Tibial artery (tissue), 4 donors: ENCODE measurements at regions not wholly inside any gene's neighbourhood (a gene's known extent, or its start where the extent isn't known, plus 50 kb on each side); places are given as distances from the start of the nearest gene placed in this dataset.

Experiments used
- DNase-seq, 2 donors: peaks; one replicate each; pipeline ENCODE4 v3.0.0-alpha.2; 2019
- H3K27ac ChIP-seq, 2 donors: fragments of 200-600 bp; sonication (generic) in 1 of 2; 1 replicate in 1 of 2; 2 replicates in 1 of 2; pipeline ENCODE4 v1.5.1; 2018 to 2019; ENCODE audit warnings: mild to moderate bottlenecking in 1 of 2
- H3K27me3 ChIP-seq, 2 donors: fragments of 200-600 bp; sonication (generic) in 1 of 2; one replicate each; pipeline versions ENCODE4 v1.5.1 to v1.6.0; 2016 to 2019
- H3K36me3 ChIP-seq, 3 donors: fragments of 200-600 bp; sonication (generic) in 2 of 3; one replicate each; pipeline ENCODE4 v1.5.1; 2016 to 2019; ENCODE audit warnings: mild to moderate bottlenecking in 2 of 3
- H3K4me1 ChIP-seq, 4 donors: fragments of 200-600 bp; sonication (generic) in 2 of 4; 1 replicate in 3 of 4; 2 replicates in 1 of 4; pipeline ENCODE4 v1.5.1; 2016 to 2019
- H3K4me3 ChIP-seq, 2 donors: fragments of 200-600 bp; sonication (generic) in 1 of 2; 1 replicate in 1 of 2; 2 replicates in 1 of 2; pipeline ENCODE4 v1.5.1; 2018 to 2019; ENCODE audit warnings: mild to moderate bottlenecking in 2 of 2
- H3K9me3 ChIP-seq, 3 donors: fragments of 200-600 bp; sonication (generic) in 1 of 3; one replicate each; pipeline ENCODE4 v1.5.1; 2016 to 2019
- intact Hi-C: fragments of 100-400 bp; cut with DNase I; formaldehyde crosslinking; loops from one replicate; pipeline ENCODE4 v1.15.0; 2023; ENCODE audit warnings: low total_unique reads
- TF ChIP-seq, protein P1 (sequence below), 2 experiments: fragments of 200-600 bp in 1 of 2; fragments of 450-650 bp in 1 of 2; IDR thresholded peaks; one replicate each; pipeline ENCODE4 v1.5.1; 2017 to 2019; ENCODE audit warnings: antibody characterized with exemption in 2 of 2, mild to moderate bottlenecking in 1 of 2, moderate library complexity in 1 of 2

DNA sequence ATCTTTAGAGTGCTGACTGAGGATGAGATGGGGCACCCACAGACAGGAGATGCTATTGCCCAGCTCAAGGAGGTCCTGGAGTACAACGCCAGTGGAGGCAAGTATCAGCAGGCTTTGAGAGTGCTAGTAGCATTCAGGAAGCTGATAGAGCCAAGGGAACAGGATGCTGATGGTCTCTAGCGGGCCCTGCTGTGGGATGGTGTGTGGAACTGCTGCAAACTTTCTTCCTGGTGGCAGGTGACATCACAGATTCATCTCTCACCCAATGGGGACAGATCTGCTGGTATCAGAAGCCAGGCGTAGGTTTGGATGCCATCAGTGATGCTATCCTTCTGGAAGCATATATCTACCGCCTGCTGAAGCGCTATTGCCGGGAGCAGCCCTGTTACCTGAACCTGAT is 609.8 kb upstream of the NCAM2 start:
- peaks cover 0 to 5% (median 4%) of the 10 kb centered on the region in 3 donors for H3K9me3 ChIP-seq
- H3K27me3 ChIP-seq = no peaks in the 10 kb centered on the region
- DNase-seq = no peak
- H3K27ac ChIP-seq = no peak overlapping the region
- H3K36me3 ChIP-seq = no peaks in the 10 kb centered on the region
- intact Hi-C loops = no loop called here
- no peaks in the 10 kb centered on the region for H3K4me1 ChIP-seq
- H3K4me3 ChIP-seq = no peak overlapping the region
- TF ChIP-seq, protein P1, sequence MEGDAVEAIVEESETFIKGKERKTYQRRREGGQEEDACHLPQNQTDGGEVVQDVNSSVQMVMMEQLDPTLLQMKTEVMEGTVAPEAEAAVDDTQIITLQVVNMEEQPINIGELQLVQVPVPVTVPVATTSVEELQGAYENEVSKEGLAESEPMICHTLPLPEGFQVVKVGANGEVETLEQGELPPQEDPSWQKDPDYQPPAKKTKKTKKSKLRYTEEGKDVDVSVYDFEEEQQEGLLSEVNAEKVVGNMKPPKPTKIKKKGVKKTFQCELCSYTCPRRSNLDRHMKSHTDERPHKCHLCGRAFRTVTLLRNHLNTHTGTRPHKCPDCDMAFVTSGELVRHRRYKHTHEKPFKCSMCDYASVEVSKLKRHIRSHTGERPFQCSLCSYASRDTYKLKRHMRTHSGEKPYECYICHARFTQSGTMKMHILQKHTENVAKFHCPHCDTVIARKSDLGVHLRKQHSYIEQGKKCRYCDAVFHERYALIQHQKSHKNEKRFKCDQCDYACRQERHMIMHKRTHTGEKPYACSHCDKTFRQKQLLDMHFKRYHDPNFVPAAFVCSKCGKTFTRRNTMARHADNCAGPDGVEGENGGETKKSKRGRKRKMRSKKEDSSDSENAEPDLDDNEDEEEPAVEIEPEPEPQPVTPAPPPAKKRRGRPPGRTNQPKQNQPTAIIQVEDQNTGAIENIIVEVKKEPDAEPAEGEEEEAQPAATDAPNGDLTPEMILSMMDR (IDR thresholded peaks at IDR 0.05) = no peak

DNA sequence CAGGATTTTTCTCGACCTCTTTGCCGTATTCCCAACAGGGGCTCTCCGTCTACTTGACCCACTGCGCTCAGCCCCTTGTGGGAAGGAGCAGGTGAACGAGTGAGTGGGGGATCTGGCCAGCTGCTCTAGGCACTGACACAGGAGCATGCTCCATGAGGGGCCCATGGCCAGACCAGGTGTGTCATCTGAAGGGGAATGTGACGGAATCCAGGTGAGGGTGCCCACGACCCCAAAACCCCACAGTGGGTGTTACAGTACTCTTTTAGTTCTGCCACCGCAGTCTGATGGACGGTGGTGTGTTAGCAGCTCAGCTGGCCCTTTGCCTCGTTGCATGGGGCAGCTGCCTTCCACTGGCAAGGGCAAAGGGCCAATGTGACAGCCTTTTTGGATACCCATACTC is 601.4 kb upstream of the NCAM2 start:
- H3K27me3 ChIP-seq = no peaks in the 10 kb centered on the region

DNA sequence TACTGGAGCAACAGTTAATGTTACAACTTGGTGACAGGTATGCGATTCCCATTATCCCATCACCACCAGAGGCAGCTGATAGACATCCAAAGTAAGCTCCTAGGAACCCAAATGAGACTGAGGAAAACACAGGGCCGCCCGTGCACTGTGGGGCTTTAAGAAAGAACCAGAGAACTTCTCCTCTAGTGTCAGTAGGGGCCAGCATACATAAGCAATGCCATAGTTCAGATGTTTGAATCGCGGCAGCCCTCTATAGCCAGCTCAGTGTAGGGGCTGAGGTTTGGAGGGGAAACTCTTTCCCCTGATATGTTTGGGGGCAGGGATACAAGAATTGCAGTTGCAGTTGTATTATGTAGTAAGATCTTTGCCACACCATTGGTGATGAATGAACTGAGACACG is 593.3 kb upstream of the NCAM2 start:
- no peaks in the 10 kb centered on the region for H3K36me3 ChIP-seq
- TF ChIP-seq, protein P1 (IDR thresholded peaks at IDR 0.05) = no peak
- H3K27ac ChIP-seq = no peak overlapping the region
- no peak for DNase-seq
- H3K27me3 ChIP-seq = no peaks in the 10 kb centered on the region
- no peaks in the 10 kb centered on the region for H3K9me3 ChIP-seq
- no peaks in the 10 kb centered on the region for H3K4me1 ChIP-seq
- no peak overlapping the region for H3K4me3 ChIP-seq
- intact Hi-C loops = no loop called here

More for the DNA sequence above, 601.4 kb upstream of the NCAM2 start:
- no peaks in the 10 kb centered on the region for H3K4me1 ChIP-seq
- intact Hi-C loops = no loop called here
- H3K27ac ChIP-seq = no peak overlapping the region
- TF ChIP-seq, protein P1 (IDR thresholded peaks at IDR 0.05) = no peak
- no peaks in the 10 kb centered on the region for H3K9me3 ChIP-seq
- DNase-seq = no peak
- no peak overlapping the region for H3K4me3 ChIP-seq
- H3K36me3 ChIP-seq = no peaks in the 10 kb centered on the region

DNA sequence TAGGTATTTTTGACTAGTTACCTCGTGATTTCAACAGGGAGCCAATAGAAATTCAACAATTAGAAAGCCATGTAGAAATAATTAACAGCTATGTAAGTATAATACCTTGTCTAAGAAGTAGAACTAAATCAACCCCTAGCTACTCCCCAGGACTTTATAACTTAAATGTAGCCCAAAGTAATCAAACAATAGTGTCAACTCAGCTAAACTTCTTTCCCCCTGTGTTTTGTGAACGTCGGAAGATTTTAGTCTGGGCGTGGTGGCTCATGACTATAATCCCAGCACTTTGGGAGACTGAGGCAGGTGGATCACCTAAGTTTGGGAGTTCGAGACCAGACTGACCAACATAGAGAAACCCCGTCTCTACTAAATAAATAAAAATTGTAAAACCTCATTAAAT is 579.9 kb upstream of the NCAM2 start:
- Histone ChIP-seq H3K27ac (no peak overlapping the region), H3K9me3 (no peaks in the 10 kb centered on the region), H3K4me1 (no peaks in the 10 kb centered on the region), H3K4me3 (no peak overlapping the region), H3K36me3 (no peaks in the 10 kb centered on the region), H3K27me3 (no peaks in the 10 kb centered on the region)
- intact Hi-C loops = no loop called here
- TF ChIP-seq, protein P1 (IDR thresholded peaks at IDR 0.05) = no peak
- DNase-seq = no peak

DNA sequence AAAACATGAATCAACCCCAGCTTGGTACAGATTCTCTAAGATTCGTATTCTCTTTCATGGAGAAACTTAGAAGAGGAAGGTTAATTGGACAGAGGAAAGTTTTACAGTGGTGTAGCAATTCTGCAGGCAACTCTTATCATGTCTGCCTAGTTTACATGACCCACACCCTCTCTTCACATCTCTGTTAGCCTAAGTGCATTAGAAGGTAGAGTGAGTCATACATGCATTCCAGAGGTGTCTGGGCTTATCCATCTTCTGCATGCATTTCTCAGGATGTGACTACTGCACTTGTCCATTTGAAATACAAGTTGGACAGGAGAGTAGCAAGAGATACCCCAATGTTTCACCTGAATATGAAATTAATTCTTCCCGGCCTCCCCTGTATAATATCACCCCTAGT is 578.4 kb upstream of the NCAM2 start:
- intact Hi-C loops = no loop called here
- Histone ChIP-seq H3K27me3 (no peaks in the 10 kb centered on the region), H3K36me3 (no peaks in the 10 kb centered on the region), H3K27ac (no peak overlapping the region), H3K9me3 (no peaks in the 10 kb centered on the region), H3K4me1 (no peaks in the 10 kb centered on the region), H3K4me3 (no peak overlapping the region)
- no peak for DNase-seq
- TF ChIP-seq, protein P1 (IDR thresholded peaks at IDR 0.05) = no peak

DNA sequence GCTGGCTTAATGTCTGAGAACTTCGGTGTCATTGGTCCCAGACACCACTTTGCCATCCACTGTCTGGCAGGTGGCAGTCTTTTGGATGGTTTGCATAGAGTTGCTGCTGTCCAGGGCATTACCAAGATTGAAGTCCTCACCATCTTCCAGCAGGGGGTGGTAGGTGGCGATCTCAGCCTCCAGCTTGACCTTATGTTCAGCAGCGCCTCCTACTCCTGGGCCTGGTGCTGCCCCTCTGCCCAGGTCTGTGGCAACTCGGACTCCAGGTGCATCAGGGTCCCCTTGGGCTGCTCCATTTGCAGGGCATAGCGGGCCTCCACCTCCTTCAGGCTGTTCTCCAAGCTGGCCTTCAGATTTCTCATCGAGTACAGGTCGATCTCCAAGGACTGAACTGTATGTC is 573.3 kb upstream of the NCAM2 start:
- DNase-seq = no peak
- Histone ChIP-seq H3K36me3 (no peaks in the 10 kb centered on the region), H3K4me1 (no peaks in the 10 kb centered on the region), H3K9me3 (no peaks in the 10 kb centered on the region), H3K4me3 (no peak overlapping the region), H3K27ac (no peak overlapping the region), H3K27me3 (no peaks in the 10 kb centered on the region)
- intact Hi-C loops = no loop called here
- TF ChIP-seq, protein P1 (IDR thresholded peaks at IDR 0.05) = no peak
